DND-41 (cell line): ENCODE measurements at regions not wholly inside any gene's neighbourhood (a gene's known extent, or its start where the extent isn't known, plus 50 kb on each side); places are given as distances from the start of the nearest gene placed in this dataset.

Experiments
- CTCF ChIP-seq: IDR thresholded peaks from 2 replicates; pipeline ENCODE4 v1.5.1; 2012; ENCODE audit warnings: borderline replicate concordance, low read length, moderate library complexity, mild to moderate bottlenecking; ENCODE audit not compliant: poor library complexity, severe bottlenecking; ENCODE audit errors: extremely low read depth
- EZH2 ChIP-seq: IDR thresholded peaks from 3 replicates; pipeline ENCODE4 v1.6.1; 2012; ENCODE audit warnings: borderline replicate concordance, low read depth, mild to moderate bottlenecking, moderate library complexity, low read length, inconsistent platforms; ENCODE audit not compliant: severe bottlenecking

- TF ChIP-seq EZH2: no peak
- no peak for TF ChIP-seq CTCF
Observed at GRCh38 chr20:58044931-58045555, 183.4 kb downstream of the ANKRD60 start.
